ENCODE measurements at regions not wholly inside any gene's neighbourhood (a gene's known extent, or its start where the extent isn't known, plus 50 kb on each side); places are given as distances from the start of the nearest gene placed in this dataset.

GRCh38 chr7:82678259-82678658 lies 234.7 kb upstream of the CACNA2D1 start:
- Mint-ChIP-seq H3K36me3 (ENCODE audit: insufficient read depth, unreplicated experiment) (no peaks in the 10 kb centered on the region), H3K27me3 (ENCODE audit: insufficient read depth, unreplicated experiment) (no peaks in the 10 kb centered on the region), H3K4me3 (ENCODE audit: unreplicated experiment) (no peak overlapping the region), H3K9me3 (ENCODE audit: unreplicated experiment) (no peaks in the 10 kb centered on the region), H3K27ac (ENCODE audit: unreplicated experiment) (no peak overlapping the region), H3K4me1 (ENCODE audit: low read depth, unreplicated experiment) (no peaks in the 10 kb centered on the region)
- no peaks in the 10 kb centered on the region for H3K27me3 ChIP-seq (replicated peaks; ENCODE audit: control insufficient read depth, insufficient read depth, low read length)
- CTCF ChIA-PET, result no interaction called here
- no peaks in the 10 kb centered on the region for H3K36me3 ChIP-seq (ENCODE audit: control insufficient read depth, insufficient read depth, low read length)
- POLR2A ChIA-PET, result no interaction called here
- H3K4me1 ChIP-seq, result no peaks in the 10 kb centered on the region
- intact Hi-C loops (cut with micrococcal nuclease; ENCODE audit: unreplicated experiment), result no loop called here
- no TSS peak for BruUV-seq (replicated peaks)
- DNase-seq, result no peak
- TF ChIP-seq CTCF (IDR thresholded peaks at IDR 0.05; ENCODE audit: insufficient read depth in 1 of 2, low read depth in 1 of 2, low read length in 1 of 2, severe bottlenecking in 1 of 2, unreplicated experiment in 1 of 2), result no peak
- no peaks in the 10 kb centered on the region for H3K9me3 ChIP-seq
- no peak overlapping the region for H3K4me3 ChIP-seq (ENCODE audit: low read depth, low read length)

GRCh38 chr7:82677493-82677892 lies 233.9 kb upstream of the CACNA2D1 start:
- Histone ChIP-seq H3K27me3 (replicated peaks; ENCODE audit: control insufficient read depth, insufficient read depth, low read length) (no peaks in the 10 kb centered on the region), H3K4me3 (ENCODE audit: low read depth, low read length) (no peak overlapping the region), H3K36me3 (ENCODE audit: control insufficient read depth, insufficient read depth, low read length) (no peaks in the 10 kb centered on the region), H3K4me1 (no peaks in the 10 kb centered on the region), H3K9me3 (no peaks in the 10 kb centered on the region)
- no peak for TF ChIP-seq CTCF (IDR thresholded peaks at IDR 0.05; ENCODE audit: insufficient read depth in 1 of 2, low read depth in 1 of 2, low read length in 1 of 2, severe bottlenecking in 1 of 2, unreplicated experiment in 1 of 2)
- Mint-ChIP-seq H3K4me1 (ENCODE audit: low read depth, unreplicated experiment) (no peaks in the 10 kb centered on the region), H3K27me3 (ENCODE audit: insufficient read depth, unreplicated experiment) (no peaks in the 10 kb centered on the region), H3K9me3 (ENCODE audit: unreplicated experiment) (no peaks in the 10 kb centered on the region), H3K4me3 (ENCODE audit: unreplicated experiment) (no peak overlapping the region), H3K27ac (ENCODE audit: unreplicated experiment) (no peak overlapping the region), H3K36me3 (ENCODE audit: insufficient read depth, unreplicated experiment) (no peaks in the 10 kb centered on the region)
- CTCF ChIA-PET, result no interaction called here
- BruUV-seq (replicated peaks), result no TSS peak
- no peak for DNase-seq
- intact Hi-C loops (cut with micrococcal nuclease; ENCODE audit: unreplicated experiment), result no loop called here
- POLR2A ChIA-PET, result no interaction called here

GRCh38 chr7:82676777-82677463 lies 233.3 kb upstream of the CACNA2D1 start:
- Mint-ChIP-seq H3K4me1 (ENCODE audit: low read depth, unreplicated experiment) (no peaks in the 10 kb centered on the region), H3K36me3 (ENCODE audit: insufficient read depth, unreplicated experiment) (no peaks in the 10 kb centered on the region), H3K9me3 (ENCODE audit: unreplicated experiment) (no peaks in the 10 kb centered on the region), H3K27ac (ENCODE audit: unreplicated experiment) (no peak overlapping the region), H3K4me3 (ENCODE audit: unreplicated experiment) (no peak overlapping the region), H3K27me3 (ENCODE audit: insufficient read depth, unreplicated experiment) (no peaks in the 10 kb centered on the region)
- DNase-seq, result no peak
- H3K9me3 ChIP-seq, result no peaks in the 10 kb centered on the region
- POLR2A ChIA-PET, result no interaction called here
- H3K4me1 ChIP-seq, result no peaks in the 10 kb centered on the region
- CTCF ChIA-PET, result no interaction called here
- no peak overlapping the region for H3K4me3 ChIP-seq (ENCODE audit: low read depth, low read length)
- intact Hi-C loops (cut with micrococcal nuclease; ENCODE audit: unreplicated experiment), result no loop called here
- H3K27me3 ChIP-seq (replicated peaks; ENCODE audit: control insufficient read depth, insufficient read depth, low read length), result no peaks in the 10 kb centered on the region
- no peak for TF ChIP-seq CTCF (IDR thresholded peaks at IDR 0.05; ENCODE audit: insufficient read depth in 1 of 2, low read depth in 1 of 2, low read length in 1 of 2, severe bottlenecking in 1 of 2, unreplicated experiment in 1 of 2)
- no TSS peak for BruUV-seq (replicated peaks)
- no peaks in the 10 kb centered on the region for H3K36me3 ChIP-seq (ENCODE audit: control insufficient read depth, insufficient read depth, low read length)

Data from Caco-2 (cell line).